NCI-H82 (cell line): ENCODE measurements at regions not wholly inside any gene's neighbourhood (a gene's known extent, or its start where the extent isn't known, plus 50 kb on each side); places are given as distances from the start of the nearest gene placed in this dataset.
A peak's percentile ranks its signal among the peaks of the same experiment; 100 is the strongest.

Experiments used
- DNase-seq: peaks from one replicate; lab custom pipeline; 2025; lab: John Stamatoyannopoulos, UW

DNA sequence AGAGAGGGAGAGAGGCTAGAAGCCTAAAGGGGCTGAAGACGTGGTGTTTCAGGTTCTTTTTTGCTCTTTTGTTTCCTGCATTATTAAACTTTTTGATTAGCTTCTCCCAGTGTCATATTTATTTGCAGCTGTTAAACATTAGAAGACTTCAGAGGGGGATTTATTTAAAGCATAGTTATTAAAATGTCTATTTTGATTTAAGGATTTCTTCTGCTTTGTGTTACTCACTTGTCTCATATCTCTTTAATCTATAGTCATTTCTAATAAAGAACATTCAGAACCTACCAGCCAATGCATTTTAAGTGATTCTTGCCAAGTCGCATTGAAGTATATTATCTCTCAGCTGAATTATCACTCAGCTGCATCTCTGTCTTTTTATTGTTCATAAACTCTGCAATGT, 152.0 kb upstream of the DYRK2 start:
- no peak for DNase-seq

DNA sequence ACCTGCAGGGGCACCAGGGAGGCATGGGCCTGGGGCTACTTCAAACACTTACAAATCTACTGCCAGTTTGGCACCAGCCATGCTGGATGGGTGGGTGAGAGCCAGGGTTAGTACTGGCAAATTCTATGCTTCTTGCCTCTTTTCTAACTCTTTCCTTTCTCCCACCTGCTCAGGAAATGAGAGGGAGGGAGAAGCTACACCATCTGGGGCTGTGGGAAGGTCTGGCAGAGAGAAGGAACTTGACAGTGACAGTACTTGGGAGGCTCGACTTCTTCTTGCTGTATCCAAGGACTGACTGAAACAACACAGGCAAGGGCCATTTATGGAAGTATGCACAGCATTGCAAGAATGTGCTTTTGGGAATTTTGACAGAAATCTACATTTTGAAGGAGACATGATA, 149.6 kb upstream of the DYRK2 start:
- DNase-seq: no peak

DNA sequence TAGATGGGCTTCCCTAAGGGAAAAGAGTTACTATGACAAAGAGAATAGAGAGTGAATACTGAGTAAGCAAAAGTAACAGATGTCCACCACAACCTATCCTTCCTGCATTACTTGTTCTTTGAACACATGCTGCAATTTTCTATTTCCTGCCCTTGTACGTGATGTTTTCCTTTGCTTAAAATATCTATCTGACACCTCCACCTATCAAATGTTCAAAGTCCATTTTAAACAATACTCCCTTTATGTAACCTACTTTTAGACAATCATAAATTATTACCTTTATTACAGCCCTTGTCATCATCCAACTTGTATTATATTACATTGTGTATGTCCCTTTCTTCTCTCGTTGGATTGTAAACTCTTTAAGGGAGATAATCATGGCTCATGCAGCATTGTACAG, 147.2 kb upstream of the DYRK2 start:
- DNase-seq: no peak

DNA sequence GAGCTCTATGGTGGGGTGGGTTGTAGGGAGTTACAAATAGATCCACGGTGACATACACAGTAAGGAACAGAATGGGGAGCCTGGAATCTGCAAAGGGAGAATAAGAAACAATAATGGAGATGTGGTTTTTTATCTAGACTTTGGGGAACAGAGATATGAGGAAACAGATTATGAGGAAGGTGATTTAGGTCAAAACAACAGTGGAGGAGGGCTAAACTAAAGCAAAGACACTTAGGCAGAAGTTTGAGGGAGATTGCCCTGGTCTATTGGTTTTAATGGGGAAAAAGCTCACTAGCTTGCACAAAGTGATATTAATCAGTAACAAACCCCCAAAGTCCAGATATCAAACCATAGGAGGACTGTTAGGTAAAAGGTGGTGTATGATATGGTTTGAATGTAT, 144.5 kb upstream of the DYRK2 start:
- no peak for DNase-seq

DNA sequence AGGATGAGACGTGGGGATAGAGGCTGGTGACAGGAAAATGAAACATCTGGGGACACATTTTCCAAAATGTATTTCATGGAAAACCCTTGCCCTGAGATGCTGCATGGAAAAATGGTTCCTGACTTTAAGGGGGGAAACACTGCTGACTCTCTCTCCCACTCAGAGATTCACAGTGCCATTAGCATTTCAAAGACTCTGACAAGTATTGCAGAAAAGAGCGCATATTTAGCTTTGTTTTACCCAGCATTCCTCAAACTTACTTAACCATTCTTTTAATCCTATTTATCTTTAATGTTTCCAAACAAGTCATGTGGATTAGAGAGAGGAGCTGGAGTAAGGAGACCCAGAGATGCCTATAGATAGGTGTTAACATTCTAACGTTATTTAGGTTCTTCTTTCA, 141.8 kb upstream of the DYRK2 start:
- no peak for DNase-seq

DNA sequence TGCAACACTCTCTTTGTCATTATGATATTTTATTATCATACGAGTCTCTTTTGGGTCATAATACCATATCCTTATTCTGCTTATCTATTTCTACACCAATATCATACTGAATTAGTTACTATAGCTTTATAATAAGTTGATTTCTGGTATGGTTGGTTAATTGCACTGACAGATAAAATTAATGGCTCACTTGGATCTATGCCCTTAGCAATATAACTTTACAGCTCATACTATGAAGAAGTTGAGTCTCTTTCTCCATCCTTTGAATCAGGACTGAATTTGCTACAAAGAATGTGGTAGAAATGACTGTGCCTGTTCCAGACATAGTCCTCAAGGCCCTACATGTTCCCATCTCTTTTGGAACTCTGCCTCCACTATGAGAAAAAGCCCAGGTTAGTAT, 139.7 kb upstream of the DYRK2 start:
- DNase-seq: no peak

DNA sequence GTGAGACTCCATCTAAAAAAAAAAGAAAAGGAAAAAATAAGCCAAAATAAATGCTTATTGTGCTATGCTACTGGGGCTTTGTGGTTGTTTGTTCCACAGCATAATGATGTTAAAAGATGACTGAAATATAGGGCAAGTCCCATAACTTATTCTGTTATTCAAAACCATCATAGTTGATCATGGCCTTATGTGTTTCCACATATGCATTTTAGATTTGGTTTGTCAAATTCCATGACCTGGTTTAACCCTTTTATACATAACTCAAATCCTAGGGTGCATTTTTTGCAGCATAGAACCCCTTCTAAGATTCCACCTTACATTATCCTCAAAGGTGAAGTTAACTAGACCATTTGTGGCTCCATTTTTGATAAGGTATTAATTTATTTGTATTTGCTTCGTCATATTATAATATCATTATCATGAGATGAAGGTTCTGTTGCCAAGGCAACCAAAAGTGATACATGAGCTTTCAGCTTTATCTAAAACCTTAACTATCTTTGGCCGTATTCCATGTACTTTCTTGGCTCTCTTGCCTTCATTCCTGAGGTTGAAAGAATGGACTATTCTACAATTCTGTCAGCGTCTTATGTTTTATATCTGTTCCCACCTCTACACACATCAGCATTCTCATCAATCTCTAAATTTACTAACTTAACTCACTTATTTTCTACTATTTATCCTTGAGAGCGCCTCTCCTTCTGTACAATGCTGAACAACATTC, 138.7 kb upstream of the DYRK2 start:
- DNase-seq: no peak

DNA sequence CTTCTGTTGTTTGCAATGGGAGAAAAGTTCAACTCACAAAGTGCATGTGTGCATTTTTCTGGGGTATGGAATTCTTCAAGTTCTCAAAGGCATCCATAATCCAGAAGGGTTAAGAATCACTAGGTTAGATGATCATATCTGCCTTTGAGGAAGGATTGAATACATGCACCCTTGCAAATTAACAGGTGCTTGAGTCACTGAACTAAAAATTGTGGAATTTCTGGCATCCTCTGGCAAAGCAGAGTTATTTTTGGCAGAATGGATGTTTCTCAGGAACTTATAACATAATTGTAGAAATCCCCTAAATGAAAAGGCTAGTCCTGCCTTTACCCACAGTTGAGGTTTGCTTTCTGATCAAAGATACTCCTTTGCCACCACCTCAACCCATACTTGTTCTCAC, 136.5 kb upstream of the DYRK2 start:
- DNase-seq: no peak

DNA sequence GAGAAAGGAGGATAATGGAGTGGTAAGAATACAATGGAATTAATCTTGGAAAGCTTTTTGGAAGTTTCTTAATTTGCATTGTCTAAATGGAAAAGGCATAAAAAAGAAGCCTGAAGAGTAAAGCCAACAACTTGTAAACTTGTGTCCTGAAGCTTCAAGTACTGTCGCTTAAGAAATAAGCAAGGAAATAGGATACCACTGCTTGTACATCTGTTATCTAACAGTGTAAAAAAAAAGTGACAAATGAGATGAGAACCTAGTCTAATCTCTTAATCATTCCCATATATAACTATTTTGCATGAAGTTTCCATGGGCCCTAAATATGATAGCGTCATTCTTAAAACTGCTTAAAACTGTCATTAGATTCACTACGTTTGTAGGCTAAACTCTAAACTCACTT, 134.0 kb upstream of the DYRK2 start:
- no peak for DNase-seq

DNA sequence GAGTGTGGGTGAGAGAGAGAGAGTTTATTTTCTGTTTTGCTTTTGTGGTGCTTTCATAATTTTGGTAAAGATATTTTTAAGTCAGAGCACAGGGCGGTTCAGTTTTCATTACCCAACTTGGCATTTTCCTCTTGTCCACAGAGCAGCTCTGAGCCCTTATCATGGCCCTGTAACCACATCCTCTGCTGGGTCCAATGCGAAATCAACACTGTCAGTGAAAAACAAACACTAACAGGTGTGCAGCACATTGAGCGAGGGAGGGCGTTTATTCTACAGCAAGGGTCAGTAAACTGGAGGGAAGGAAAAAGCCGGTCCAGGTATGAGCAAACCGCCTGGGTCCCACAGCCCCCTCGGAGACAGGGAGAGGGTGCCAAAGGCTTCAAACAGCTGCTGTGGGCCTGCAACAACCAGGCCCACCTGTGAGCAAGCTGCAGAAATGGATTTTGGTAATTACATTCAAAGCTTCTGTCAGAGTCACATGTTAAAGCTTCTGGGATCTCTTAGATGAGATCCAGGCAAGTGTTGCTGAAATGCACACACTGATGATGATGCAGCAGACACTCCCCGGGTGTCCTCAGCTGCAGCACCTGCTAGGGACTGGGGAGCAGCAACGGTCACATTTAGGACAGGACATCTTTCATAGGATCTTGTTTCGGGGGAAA, 132.7 kb upstream of the DYRK2 start:
- DNase-seq: peak; percentile 45

DNA sequence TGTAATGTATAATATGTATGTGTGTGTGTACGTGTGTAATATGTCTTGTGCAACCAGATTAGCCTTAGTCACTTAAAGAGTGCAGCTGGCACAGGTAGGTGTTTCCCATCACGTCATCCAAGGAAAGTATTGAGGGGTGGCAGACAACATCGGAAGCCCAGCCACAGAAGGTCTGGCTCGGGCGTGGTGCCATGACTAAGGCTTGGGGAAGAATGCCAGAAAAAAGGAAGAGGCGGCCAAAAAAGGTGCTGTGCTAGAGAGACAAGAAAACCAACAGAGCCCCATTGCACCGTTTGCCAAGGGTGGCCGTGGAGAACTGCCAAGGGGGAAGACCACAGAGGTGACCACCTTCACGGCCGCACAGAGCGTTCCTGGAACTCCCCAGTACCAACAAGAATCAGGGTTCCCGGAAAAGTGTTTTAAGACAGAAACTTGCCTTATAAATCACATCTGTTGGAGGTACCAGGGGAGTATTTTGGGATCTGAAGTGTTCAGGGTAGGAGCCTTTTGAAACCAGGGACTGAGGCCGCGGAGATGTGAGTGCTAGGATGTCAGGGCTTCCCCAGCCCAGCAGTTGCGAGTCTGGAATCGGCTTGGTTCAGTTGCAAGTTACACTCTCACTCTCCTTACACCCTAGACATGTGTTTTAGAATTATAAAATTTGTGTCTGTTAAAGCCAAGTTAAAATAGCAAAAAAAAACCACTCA, 131.2 kb upstream of the DYRK2 start:
- no peak for DNase-seq

DNA sequence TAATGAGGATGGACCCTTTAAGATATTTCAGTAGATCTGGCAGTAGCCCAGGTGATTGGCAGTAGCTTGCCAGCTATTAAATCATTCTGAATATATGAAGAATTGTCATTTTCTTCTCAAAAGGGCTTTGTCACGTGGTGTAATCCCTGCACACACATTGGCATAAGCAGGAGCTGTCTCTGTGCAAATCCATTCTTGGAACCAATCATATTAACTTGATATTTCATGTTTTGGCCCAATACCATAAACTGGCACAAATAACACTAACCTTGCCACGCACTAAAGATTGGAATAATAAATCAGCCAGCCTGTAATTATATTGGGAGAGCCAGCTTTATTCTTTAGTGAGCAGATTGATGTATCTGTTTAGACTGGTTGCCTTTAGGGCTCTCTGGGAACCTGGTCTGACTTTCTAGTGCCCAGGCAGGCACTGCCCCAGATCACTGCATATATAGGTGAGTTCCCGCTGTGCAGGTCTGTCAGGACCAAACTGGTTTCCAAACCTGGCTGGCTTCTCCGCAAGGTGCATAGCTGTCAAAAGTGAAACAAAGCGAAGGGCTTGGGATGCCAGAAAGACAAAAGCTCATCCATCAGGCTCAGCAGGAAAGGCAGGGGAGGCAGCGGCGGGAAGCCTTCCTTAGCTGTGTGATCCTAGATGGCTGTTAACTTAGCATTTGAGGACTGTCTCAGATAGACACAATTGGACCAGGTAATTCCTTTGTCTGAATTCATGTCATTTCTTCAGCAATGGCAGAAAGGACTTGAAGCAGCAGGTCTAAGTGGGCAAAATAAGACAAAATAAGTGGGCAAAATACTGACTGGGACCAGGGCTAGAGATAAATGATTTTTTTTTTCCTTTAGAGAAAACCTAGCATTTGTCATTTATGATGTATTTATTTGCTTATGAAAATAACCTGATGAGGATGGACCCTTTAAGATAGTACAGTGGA, 128.8 kb upstream of the DYRK2 start:
- DNase-seq: no peak

DNA sequence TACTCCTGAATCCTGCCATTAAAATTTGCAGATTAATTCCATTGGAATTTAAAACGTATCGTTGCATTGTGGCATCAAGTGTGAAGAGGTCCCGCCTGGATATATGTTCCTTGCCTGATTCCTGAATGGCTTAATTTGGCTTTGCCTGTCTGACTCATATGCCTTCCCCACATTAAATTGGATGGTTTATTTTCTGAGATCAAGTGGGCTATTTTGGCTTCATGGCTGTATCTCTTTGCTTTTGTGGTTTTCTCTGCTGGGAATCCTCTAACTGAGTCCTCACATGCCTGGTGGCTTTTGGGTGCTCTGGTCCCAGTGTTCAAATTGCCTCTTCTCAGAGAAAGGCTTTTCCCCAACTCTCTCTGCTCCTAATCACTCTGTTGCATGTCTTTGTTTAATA, 127.9 kb upstream of the DYRK2 start:
- peak; percentile 22 for DNase-seq

DNA sequence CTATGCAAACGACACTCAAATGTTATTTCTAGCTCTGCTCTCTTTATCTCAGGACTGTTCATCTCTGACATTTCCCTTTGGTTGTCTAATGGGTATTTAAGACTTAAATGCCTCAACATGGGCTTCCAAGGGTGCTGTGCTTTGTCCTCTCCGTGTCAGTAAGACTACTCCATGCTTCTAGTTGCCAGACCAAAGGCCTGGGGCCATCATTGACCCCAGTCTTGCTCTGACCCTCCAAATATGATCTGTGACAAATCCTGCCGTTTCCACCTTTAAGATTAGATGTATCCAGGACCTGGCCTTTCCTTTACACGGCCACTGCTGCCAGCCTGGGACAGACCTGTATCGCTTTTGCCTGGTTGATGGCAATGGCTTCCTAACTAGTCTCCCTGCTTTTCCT, 126.3 kb upstream of the DYRK2 start:
- DNase-seq: no peak

DNA sequence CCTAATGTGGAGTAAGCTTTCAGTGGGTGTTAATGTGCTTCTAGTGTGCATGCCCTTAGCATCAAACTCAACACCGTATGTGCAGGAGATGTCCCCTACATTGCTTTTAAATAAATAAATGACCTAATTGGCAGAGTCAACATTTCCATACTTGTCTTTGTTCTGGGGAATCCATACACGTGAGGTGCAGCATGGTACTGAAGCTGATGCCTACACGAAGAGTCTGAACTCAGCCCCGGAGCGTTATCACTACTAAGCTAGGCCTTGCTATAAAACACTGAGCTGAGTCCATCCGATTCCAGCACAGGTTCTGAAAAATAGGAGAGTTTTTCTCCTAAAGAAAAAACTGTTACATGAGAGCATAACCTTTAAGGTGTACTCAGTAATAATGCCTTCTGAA, 125.0 kb upstream of the DYRK2 start:
- no peak for DNase-seq

DNA sequence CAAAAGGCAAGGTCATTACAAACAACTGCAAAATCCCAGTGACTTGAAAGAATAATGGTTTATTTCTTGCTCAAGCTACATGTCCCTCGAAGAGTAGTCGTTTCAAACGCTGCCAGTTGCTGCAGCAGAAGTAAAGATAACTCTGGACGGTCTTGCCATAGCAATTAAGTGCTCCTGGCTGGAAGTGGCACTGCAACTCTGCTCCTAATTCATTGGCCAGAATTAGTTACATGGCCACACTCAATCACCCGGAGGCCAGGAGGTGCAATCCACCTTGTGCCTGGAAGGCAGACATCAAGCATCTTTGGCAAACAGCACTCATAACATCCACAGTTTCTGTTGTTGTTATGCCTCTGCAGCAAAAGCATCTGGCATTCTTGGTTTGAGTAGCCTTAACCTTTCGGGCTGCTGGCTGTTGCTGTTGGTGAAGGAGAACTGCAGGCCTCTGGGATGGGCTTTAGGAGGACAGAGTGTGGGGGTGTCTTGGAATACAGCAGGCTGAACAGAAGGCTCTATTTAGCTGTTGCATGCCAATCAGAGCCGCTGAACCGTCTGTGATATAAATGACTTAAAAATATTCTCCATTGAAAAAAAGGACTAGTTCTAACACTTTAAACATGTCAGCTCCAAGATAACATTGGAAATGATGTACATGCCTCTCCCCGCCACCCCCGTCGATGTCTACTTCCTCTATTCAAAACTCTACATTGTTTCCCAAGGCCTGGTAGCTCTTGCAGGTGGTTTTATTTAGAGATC, 123.5 kb upstream of the DYRK2 start:
- no peak for DNase-seq

DNA sequence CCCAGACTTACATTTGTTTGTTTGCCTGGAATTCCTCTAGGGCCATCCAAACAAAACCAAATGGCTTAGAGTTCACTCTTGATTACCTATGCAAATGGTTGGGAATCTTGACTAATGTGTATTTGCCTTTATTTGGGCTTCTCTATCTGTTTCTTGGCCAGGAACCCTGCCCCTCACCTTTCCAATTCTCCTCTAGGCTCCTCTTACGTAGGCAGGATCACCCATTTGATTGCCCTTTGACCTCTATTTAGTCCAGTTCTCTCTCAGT, 123.0 kb upstream of the DYRK2 start:
- no peak for DNase-seq

DNA sequence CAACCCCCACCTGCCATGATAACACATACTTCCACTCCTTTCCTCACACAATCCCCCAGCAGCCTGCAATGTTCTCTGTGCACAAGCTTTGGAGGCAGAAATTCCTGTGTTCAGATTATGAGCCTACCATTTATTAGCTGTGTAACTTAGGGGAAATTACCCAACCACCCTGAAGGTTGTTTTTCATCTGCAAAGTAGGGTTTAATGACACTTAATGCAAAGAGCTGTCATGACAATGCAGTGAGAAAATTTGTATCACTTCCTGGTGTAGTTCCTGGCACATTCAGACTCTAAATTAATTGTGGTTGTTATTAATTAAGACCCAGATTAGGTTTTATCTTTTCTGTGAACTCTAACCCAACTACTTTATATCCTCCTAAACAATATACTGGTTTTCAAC, 122.4 kb upstream of the DYRK2 start:
- DNase-seq: no peak

DNA sequence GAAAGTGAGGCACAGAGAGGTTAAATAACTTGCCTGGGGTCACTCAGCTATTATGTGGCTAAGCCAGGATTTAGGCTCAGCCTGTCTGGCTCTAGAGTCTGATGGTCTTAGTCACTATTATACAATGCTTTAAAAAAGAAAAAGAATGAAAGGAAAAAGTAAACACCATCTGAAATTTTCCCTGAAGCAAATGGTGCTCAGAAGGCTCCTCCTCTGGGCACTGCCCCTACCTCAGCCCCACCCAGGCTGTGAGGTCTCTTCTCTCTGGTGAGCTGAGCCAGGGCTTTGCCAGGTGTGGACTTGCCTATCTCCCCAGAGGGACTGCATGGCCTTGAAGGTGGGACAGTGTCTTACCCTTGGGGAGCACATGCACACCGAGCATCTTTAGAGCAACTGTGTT, 117.5 kb upstream of the DYRK2 start:
- DNase-seq: no peak

DNA sequence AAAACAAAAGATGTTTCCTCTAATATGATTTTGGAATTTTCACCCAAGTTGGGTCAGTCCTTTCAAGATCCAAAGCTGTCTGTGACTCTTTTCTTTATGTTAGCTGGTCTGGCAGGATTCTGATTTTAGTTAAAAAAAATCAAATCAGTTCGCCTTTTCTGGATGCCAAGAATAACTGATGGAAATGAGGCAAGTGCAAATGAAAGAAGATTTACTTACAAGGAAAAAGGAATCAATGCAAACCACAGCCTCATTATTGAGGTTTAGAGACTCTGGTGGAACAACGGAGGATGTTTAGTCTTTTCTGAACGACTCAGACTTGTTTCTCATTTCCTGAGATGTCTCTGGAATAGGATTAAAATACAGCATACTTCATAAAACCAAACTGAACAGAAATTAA, 117.0 kb upstream of the DYRK2 start:
- no peak for DNase-seq

DNA sequence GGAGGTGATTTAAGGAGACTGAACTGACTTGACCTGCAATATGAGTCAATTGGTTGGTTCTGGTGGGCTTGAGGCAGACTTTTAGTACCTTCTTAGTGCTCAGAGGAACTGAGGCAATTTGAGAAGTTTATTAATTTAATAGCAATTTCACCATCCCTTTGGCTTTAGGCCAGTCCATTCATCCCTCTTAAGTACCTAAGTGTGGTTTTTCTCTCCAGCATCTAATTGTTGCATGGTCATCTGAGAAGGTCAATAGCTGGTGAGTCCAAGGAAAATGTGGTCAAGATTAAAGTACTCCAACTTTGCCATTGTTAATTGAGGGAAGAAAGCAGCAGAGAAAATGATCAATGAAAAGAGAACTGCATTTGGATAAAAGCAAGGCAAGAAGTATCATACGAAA, 115.4 kb upstream of the DYRK2 start:
- DNase-seq: no peak

DNA sequence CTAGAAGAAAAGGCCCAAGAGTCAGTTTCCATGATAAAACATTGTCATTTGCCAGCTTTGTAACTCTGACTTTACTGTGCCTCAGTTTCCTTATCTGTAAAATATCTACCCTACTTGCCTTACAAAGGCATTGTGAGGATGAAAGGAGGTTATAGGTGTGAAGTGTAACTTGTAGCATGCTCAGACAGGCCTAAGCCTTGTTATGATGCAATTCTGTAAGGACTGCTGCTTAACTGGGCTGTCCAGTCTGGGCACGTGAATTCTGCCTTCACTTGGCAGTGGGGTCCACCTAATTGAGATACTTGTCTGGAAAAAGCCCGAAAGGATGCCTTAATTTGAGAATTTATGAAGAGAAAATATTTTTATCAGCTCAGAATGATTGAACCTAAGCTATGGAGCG, 114.5 kb upstream of the DYRK2 start:
- DNase-seq: no peak
